ENCODE measurements at regions not wholly inside any gene's neighbourhood (a gene's known extent, or its start where the extent isn't known, plus 50 kb on each side); places are given as distances from the start of the nearest gene placed in this dataset.

GRCh38 chr3:105972069-105972468 lies 103.3 kb upstream of the CBLB start:
- DNase-seq (ENCODE audit: low read depth in 1 of 2, low spot score in 1 of 2): no peak
- no peak overlapping the region for H3K27ac ChIP-seq (replicated peaks)
- no peak overlapping the region for H3K4me3 ChIP-seq (replicated peaks; ENCODE audit: insufficient read depth, low read length)
- TF ChIP-seq CTCF (IDR thresholded peaks at IDR 0.05; ENCODE audit: insufficient read depth, low read length) (no peak), GABPA (IDR thresholded peaks at IDR 0.05; ENCODE audit: low read depth) (no peak), POLR2AphosphoS5 (IDR thresholded peaks at IDR 0.05; ENCODE audit: low read depth) (no peak), REST (IDR thresholded peaks at IDR 0.05; ENCODE audit: insufficient replicate concordance, low read depth) (no peak), SPI1 (IDR thresholded peaks at IDR 0.05; ENCODE audit: borderline replicate concordance, low read depth) (no peak)
- no peaks in the 10 kb centered on the region for H3K27me3 ChIP-seq (ENCODE audit: insufficient read depth, poor library complexity, severe bottlenecking)

GRCh38 chr3:105974381-105974780 lies 105.6 kb upstream of the CBLB start:
- no peak for DNase-seq (ENCODE audit: low read depth in 1 of 2, low spot score in 1 of 2)
- Histone ChIP-seq H3K27ac (replicated peaks) (no peak overlapping the region), H3K4me3 (replicated peaks; ENCODE audit: insufficient read depth, low read length) (no peak overlapping the region), H3K27me3 (ENCODE audit: insufficient read depth, poor library complexity, severe bottlenecking) (no peaks in the 10 kb centered on the region)
- TF ChIP-seq REST (IDR thresholded peaks at IDR 0.05; ENCODE audit: insufficient replicate concordance, low read depth) (no peak), CTCF (IDR thresholded peaks at IDR 0.05; ENCODE audit: insufficient read depth, low read length) (no peak), SPI1 (IDR thresholded peaks at IDR 0.05; ENCODE audit: borderline replicate concordance, low read depth) (no peak), POLR2AphosphoS5 (IDR thresholded peaks at IDR 0.05; ENCODE audit: low read depth) (no peak), GABPA (IDR thresholded peaks at IDR 0.05; ENCODE audit: low read depth) (no peak)

- no peak for DNase-seq (ENCODE audit: low read depth in 1 of 2, low spot score in 1 of 2)
Observed at GRCh38 chr3:105976196-105976595, 107.4 kb upstream of the CBLB start.

More at GRCh38 chr3:105976196-105976595, 107.4 kb upstream of the CBLB start:
- TF ChIP-seq GABPA (IDR thresholded peaks at IDR 0.05; ENCODE audit: low read depth) (no peak), REST (IDR thresholded peaks at IDR 0.05; ENCODE audit: insufficient replicate concordance, low read depth) (no peak), POLR2AphosphoS5 (IDR thresholded peaks at IDR 0.05; ENCODE audit: low read depth) (no peak), CTCF (IDR thresholded peaks at IDR 0.05; ENCODE audit: insufficient read depth, low read length) (no peak), SPI1 (IDR thresholded peaks at IDR 0.05; ENCODE audit: borderline replicate concordance, low read depth) (no peak)
- H3K27ac ChIP-seq (replicated peaks): no peak overlapping the region
- no peak overlapping the region for H3K4me3 ChIP-seq (replicated peaks; ENCODE audit: insufficient read depth, low read length)
- no peaks in the 10 kb centered on the region for H3K27me3 ChIP-seq (ENCODE audit: insufficient read depth, poor library complexity, severe bottlenecking)

Data from HL-60 (cell line).